H9 (cell line): ENCODE measurements at regions not wholly inside any gene's neighbourhood (a gene's known extent, or its start where the extent isn't known, plus 50 kb on each side); places are given as distances from the start of the nearest gene placed in this dataset.

ENCODE experiments used
- DNase-seq: peaks from one replicate; pipeline ENCODE4 v3.0.0-alpha.2; 2017
- H2AFZ ChIP-seq: one replicate; pipeline ENCODE4 v1.6.1; 2013; ENCODE audit warnings: mild to moderate bottlenecking, low read length, control low read depth, moderate library complexity
- H2AK5ac ChIP-seq: 2 replicates; pipeline ENCODE4 v1.6.1; 2013; ENCODE audit warnings: low read length, control low read depth, mixed read lengths; ENCODE audit not compliant: insufficient read length
- H2BK120ac ChIP-seq: one replicate; pipeline ENCODE4 v1.6.1; 2013; ENCODE audit warnings: low read depth, mild to moderate bottlenecking, low read length, control low read depth, inconsistent platforms; ENCODE audit not compliant: poor library complexity, severe bottlenecking
- H2BK12ac ChIP-seq: 2 replicates; pipeline ENCODE4 v1.6.1; 2013; ENCODE audit warnings: low read length, control low read depth, mixed read lengths, low read depth; ENCODE audit not compliant: insufficient read length
- H2BK15ac ChIP-seq: 2 replicates; pipeline ENCODE4 v1.6.1; 2013; ENCODE audit warnings: low read depth, low read length, control low read depth
- H2BK20ac ChIP-seq: one replicate; pipeline ENCODE4 v1.6.1; 2013; ENCODE audit warnings: low read depth, mild to moderate bottlenecking, low read length, control low read depth, inconsistent platforms; ENCODE audit not compliant: poor library complexity, severe bottlenecking
- H2BK5ac ChIP-seq: 2 replicates; pipeline ENCODE4 v1.6.1; 2013; ENCODE audit warnings: low read length, control low read depth, mixed read lengths; ENCODE audit not compliant: insufficient read length
- H3K14ac ChIP-seq: 2 replicates; pipeline ENCODE4 v1.6.1; 2013; ENCODE audit warnings: low read length, control low read depth; ENCODE audit not compliant: insufficient read depth
- H3K18ac ChIP-seq: 2 replicates; pipeline ENCODE4 v1.6.1; 2013; ENCODE audit warnings: low read depth, mild to moderate bottlenecking, mixed read lengths, low read length, control low read depth; ENCODE audit not compliant: insufficient read length
- H3K23ac ChIP-seq: 2 replicates; pipeline ENCODE4 v1.6.1; 2013; ENCODE audit warnings: low read length, control low read depth, mixed read lengths, low read depth; ENCODE audit not compliant: insufficient read length
- H3K23me2 ChIP-seq: 2 replicates; pipeline ENCODE4 v1.6.1; 2013; ENCODE audit warnings: low read depth, mild to moderate bottlenecking, mixed read lengths, low read length, control low read depth; ENCODE audit not compliant: insufficient read length, poor library complexity, severe bottlenecking
- H3K27ac ChIP-seq: 2 replicates; pipeline ENCODE4 v1.5.1; 2013; ENCODE audit warnings: low read length, control low read depth, mixed read lengths, low read depth; ENCODE audit not compliant: insufficient read length
- H3K27me3 ChIP-seq: 2 replicates; pipeline ENCODE4 v1.6.1; 2013; ENCODE audit warnings: low read length, control low read depth, inconsistent platforms; ENCODE audit not compliant: insufficient read depth
- H3K4ac ChIP-seq: 2 replicates; pipeline ENCODE4 v1.6.1; 2013; ENCODE audit warnings: low read depth, mild to moderate bottlenecking, control low read depth, inconsistent platforms, low read length, moderate library complexity
- H3K4me1 ChIP-seq: 2 replicates; pipeline ENCODE4 v1.6.1; 2013; ENCODE audit warnings: low read length, control low read depth, inconsistent platforms; ENCODE audit not compliant: insufficient read depth
- H3K4me2 ChIP-seq: 2 replicates; pipeline ENCODE4 v1.6.1; 2013; ENCODE audit warnings: low read length, control low read depth, mixed read lengths; ENCODE audit not compliant: insufficient read length, insufficient read depth
- H3K56ac ChIP-seq: 2 replicates; pipeline ENCODE4 v1.6.1; 2013; ENCODE audit warnings: low read depth, mild to moderate bottlenecking, mixed read lengths, low read length, control low read depth; ENCODE audit not compliant: insufficient read length
- H3K79me1 ChIP-seq: 2 replicates; pipeline ENCODE4 v1.6.1; 2013; ENCODE audit warnings: low read depth, mild to moderate bottlenecking, moderate library complexity, low read length, control low read depth, inconsistent platforms; ENCODE audit not compliant: insufficient read depth, poor library complexity, severe bottlenecking
- H3K79me2 ChIP-seq: 2 replicates; pipeline ENCODE4 v1.6.1; 2013; ENCODE audit warnings: low read length, control low read depth, inconsistent platforms; ENCODE audit not compliant: insufficient read depth
- H3K9ac ChIP-seq: 2 replicates; pipeline ENCODE4 v1.6.1; 2013; ENCODE audit warnings: low read length, control low read depth, mixed read lengths; ENCODE audit not compliant: insufficient read length; ENCODE audit errors: extremely low read depth
- H3K9me3 ChIP-seq: one replicate; pipeline ENCODE4 v1.6.1; 2013; ENCODE audit warnings: low read depth, low read length, inconsistent platforms; ENCODE audit not compliant: control insufficient read depth
- H3T11ph ChIP-seq: one replicate; pipeline ENCODE4 v1.6.1; 2013; ENCODE audit warnings: mild to moderate bottlenecking, low read length, control low read depth, inconsistent platforms
- H4K20me1 ChIP-seq: one replicate; pipeline ENCODE4 v1.6.1; 2013; ENCODE audit not compliant: control insufficient read depth, insufficient read length, insufficient read depth
- H4K5ac ChIP-seq: 2 replicates; pipeline ENCODE4 v1.6.1; 2013; ENCODE audit warnings: low read depth, mild to moderate bottlenecking, mixed read lengths, low read length, control low read depth; ENCODE audit not compliant: insufficient read length
- H4K8ac ChIP-seq: replicated peaks from 2 replicates; pipeline ENCODE4 v1.6.1; 2013; ENCODE audit warnings: low read length, control low read depth, mixed read lengths, low read depth; ENCODE audit not compliant: insufficient read length
- H4K91ac ChIP-seq: 2 replicates; pipeline ENCODE4 v1.6.1; 2013; ENCODE audit warnings: low read depth, mild to moderate bottlenecking, moderate library complexity, mixed read lengths, low read length, control low read depth; ENCODE audit not compliant: insufficient read length
- H3K27ac Mint-ChIP-seq, 3 experiments: 2 replicates in 2 of 3; 3 replicates in 1 of 3; pipeline ENCODE4 v1.8.0; 2020 to 2021; ENCODE audit warnings: mixed read lengths in 3 of 3, mild to moderate bottlenecking in 1 of 3, moderate library complexity in 1 of 3
- H3K27me3 Mint-ChIP-seq: 2 replicates; pipeline ENCODE4 v1.8.0; 2021; ENCODE audit warnings: low read depth, mild to moderate bottlenecking, moderate library complexity, mixed read lengths
- H3K36me3 Mint-ChIP-seq, 3 experiments: 2 replicates in 2 of 3; 3 replicates in 1 of 3; pipeline ENCODE4 v1.8.0; 2020 to 2021; ENCODE audit warnings: low read depth in 3 of 3, mixed read lengths in 3 of 3; ENCODE audit not compliant: insufficient read depth in 1 of 3
- H3K4me1 Mint-ChIP-seq, 2 experiments: 2 replicates each; pipeline ENCODE4 v1.8.0; 2020; ENCODE audit warnings: mixed read lengths in 2 of 2
- H3K4me3 Mint-ChIP-seq, 2 experiments: 2 replicates in 1 of 2; 3 replicates in 1 of 2; pipeline ENCODE4 v1.8.0; 2020 to 2021; ENCODE audit warnings: mild to moderate bottlenecking in 2 of 2, mixed read lengths in 2 of 2, moderate library complexity in 1 of 2
- H3K9me3 Mint-ChIP-seq, 2 experiments: 2 replicates in 1 of 2; 3 replicates in 1 of 2; pipeline ENCODE4 v1.8.0; 2020; ENCODE audit warnings: mild to moderate bottlenecking in 2 of 2, mixed read lengths in 2 of 2, moderate library complexity in 1 of 2
- WGBS: extraction: QIAGEN DNeasy Blood & Tissue Kit; methylation state at CpG from one replicate; pipeline ENCODE4 v1.1.7; 2013; ENCODE audit warnings: missing lambda C conversion rate, low lambda C conversion rate, mixed read lengths; ENCODE audit not compliant: insufficient read length; ENCODE audit errors: extremely low coverage; 5-methylcytosine and 5-hydroxymethylcytosine counted together
- TF ChIP-seq, protein P1 (sequence below): fragments of 200-600 bp; sonication (generic); conservative IDR thresholded peaks from 3 replicates; pipeline ENCODE4 v1.8.0; 2021; ENCODE audit warnings: antibody characterized with exemption, mild to moderate bottlenecking

DNA sequence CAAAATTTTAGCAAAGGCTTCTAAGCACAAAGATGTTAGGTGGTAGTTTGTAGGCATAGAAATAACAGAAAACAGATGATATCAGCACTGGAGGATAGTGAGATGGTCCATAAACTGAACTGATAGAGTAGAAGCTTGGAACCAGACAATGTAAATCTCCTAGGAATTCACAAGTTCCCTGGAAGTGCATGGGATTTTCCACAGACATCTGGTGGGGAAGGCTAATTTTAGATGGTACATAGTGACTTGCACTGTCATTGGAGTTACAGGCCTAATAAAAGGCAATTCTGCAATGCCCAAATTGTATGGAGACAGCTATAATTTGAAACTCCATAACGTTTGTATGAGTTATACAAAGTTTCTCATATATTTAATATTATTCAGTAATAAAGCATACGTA is 653.0 kb upstream of the MEF2C start:
- H2BK15ac ChIP-seq: no peak overlapping the region
- Mint-ChIP-seq H3K36me3 (no peaks in the 10 kb centered on the region), H3K9me3 (no peaks in the 10 kb centered on the region), H3K27ac (no peak overlapping the region), H3K4me1 (no peaks in the 10 kb centered on the region), H3K27me3 (no peaks in the 10 kb centered on the region), H3K4me3 (no peak overlapping the region)
- TF ChIP-seq, protein P1, sequence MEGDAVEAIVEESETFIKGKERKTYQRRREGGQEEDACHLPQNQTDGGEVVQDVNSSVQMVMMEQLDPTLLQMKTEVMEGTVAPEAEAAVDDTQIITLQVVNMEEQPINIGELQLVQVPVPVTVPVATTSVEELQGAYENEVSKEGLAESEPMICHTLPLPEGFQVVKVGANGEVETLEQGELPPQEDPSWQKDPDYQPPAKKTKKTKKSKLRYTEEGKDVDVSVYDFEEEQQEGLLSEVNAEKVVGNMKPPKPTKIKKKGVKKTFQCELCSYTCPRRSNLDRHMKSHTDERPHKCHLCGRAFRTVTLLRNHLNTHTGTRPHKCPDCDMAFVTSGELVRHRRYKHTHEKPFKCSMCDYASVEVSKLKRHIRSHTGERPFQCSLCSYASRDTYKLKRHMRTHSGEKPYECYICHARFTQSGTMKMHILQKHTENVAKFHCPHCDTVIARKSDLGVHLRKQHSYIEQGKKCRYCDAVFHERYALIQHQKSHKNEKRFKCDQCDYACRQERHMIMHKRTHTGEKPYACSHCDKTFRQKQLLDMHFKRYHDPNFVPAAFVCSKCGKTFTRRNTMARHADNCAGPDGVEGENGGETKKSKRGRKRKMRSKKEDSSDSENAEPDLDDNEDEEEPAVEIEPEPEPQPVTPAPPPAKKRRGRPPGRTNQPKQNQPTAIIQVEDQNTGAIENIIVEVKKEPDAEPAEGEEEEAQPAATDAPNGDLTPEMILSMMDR: no peak
- no peak overlapping the region for H4K5ac ChIP-seq
- no peak overlapping the region for H3K23ac ChIP-seq
- no peaks in the 10 kb centered on the region for H3K79me2 ChIP-seq
- no peaks in the 10 kb centered on the region for H4K20me1 ChIP-seq
- WGBS: no CpG with 5 or more reads among the region's 2 CpGs
- H3K79me1 ChIP-seq: no peaks in the 10 kb centered on the region
- no peak overlapping the region for H3K18ac ChIP-seq
- H2BK20ac ChIP-seq: no peak overlapping the region
- no peak overlapping the region for H2AK5ac ChIP-seq
- no peak for DNase-seq
- H3K9ac ChIP-seq: no peak overlapping the region
- H3K56ac ChIP-seq: no peak overlapping the region
- no peak overlapping the region for H3K27ac ChIP-seq
- H3K14ac ChIP-seq: no peak overlapping the region
- no peaks in the 10 kb centered on the region for H3K27me3 ChIP-seq
- H3K4me1 ChIP-seq: no peaks in the 10 kb centered on the region
- H2BK12ac ChIP-seq: no peak overlapping the region
- no peaks in the 10 kb centered on the region for H3K23me2 ChIP-seq
- H4K8ac ChIP-seq: no peak overlapping the region
- H3K9me3 ChIP-seq: no peaks in the 10 kb centered on the region
- H3T11ph ChIP-seq: no peak overlapping the region
- H2BK120ac ChIP-seq: no peak overlapping the region
- no peak overlapping the region for H3K4me2 ChIP-seq
- H3K4ac ChIP-seq: no peak overlapping the region
- H4K91ac ChIP-seq: no peak overlapping the region
- H2BK5ac ChIP-seq: no peak overlapping the region
- H2AFZ ChIP-seq: no peak overlapping the region
